ENCODE measurements at regions not wholly inside any gene's neighbourhood (a gene's known extent, or its start where the extent isn't known, plus 50 kb on each side); places are given as distances from the start of the nearest gene placed in this dataset.

DNA sequence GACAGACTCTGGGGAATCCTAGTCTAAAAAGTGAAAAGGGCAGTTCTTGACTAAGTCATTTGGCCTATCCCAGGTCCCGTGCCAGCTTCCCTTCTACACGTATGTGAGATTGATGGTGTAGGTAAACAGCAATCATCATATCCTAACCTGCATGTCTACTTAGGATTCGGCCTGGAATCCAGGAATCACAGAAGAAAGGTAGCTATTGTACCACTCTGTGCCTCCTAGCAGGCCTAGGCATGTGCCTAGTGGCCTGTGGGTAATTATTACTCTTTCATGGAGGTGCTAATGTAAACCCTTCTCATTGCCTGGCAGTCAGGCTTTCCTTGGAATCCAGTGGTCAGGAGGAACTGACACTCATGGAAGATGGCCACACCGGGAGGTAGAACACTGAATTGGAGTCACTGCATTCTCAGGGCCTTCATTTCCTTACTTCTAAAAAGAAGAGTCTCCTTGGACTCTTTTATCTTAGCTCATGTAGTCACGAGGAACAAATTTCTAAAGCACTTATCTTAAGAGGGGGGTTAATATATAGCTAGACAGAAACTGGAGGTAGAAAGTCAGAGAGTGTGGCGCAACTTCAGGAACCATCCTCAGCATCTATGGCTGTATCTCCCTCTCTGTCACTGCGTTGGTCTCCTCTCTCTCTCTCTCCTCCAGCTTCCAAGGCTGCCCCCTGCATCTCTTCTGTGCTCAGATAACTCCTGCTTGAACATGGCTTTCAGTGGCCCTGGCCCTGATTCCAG lies 122.5 kb downstream of the C1GALT1 start:
- no peak for DNase-seq
- Histone ChIP-seq H3K36me3 (ENCODE audit: low read depth) (no peaks in the 10 kb centered on the region), H3K9me3 (ENCODE audit: insufficient read depth, low read depth) (no peaks in the 10 kb centered on the region), H3K4me1 (replicated peaks; ENCODE audit: insufficient read depth) (no peaks in the 10 kb centered on the region), H2AFZ (no peak overlapping the region), H3F3A (ENCODE audit: insufficient read depth, low read depth) (no peaks in the 10 kb centered on the region), H3K9me2 (ENCODE audit: insufficient read depth) (no peaks in the 10 kb centered on the region), H3K79me2 (ENCODE audit: low read depth) (no peaks in the 10 kb centered on the region), H3K27ac (no peak overlapping the region), H4K20me1 (ENCODE audit: insufficient read depth) (no peaks in the 10 kb centered on the region), H3K4me2 (no peak overlapping the region), H3K4me3 (no peak overlapping the region), H3K27me3 (ENCODE audit: insufficient read depth, low read depth) (no peaks in the 10 kb centered on the region)
- ChIA-PET POLR2A (ENCODE audit: unreplicated experiment) (interaction anchor here (0.6 kb wide), 1 partner anchor 762 kb away, joined by 4 read pairs; no protein-coding TSS in a partner anchor), CTCF (no interaction called here)
- TF ChIP-seq, protein P1, sequence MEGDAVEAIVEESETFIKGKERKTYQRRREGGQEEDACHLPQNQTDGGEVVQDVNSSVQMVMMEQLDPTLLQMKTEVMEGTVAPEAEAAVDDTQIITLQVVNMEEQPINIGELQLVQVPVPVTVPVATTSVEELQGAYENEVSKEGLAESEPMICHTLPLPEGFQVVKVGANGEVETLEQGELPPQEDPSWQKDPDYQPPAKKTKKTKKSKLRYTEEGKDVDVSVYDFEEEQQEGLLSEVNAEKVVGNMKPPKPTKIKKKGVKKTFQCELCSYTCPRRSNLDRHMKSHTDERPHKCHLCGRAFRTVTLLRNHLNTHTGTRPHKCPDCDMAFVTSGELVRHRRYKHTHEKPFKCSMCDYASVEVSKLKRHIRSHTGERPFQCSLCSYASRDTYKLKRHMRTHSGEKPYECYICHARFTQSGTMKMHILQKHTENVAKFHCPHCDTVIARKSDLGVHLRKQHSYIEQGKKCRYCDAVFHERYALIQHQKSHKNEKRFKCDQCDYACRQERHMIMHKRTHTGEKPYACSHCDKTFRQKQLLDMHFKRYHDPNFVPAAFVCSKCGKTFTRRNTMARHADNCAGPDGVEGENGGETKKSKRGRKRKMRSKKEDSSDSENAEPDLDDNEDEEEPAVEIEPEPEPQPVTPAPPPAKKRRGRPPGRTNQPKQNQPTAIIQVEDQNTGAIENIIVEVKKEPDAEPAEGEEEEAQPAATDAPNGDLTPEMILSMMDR (conservative IDR thresholded peaks at IDR 0.05): no peak
- no peak for TF ChIP-seq EZH2 (IDR thresholded peaks at IDR 0.05; ENCODE audit: low read depth)
- no TSS peak for BruUV-seq (replicated peaks)
- intact Hi-C loops (cut with micrococcal nuclease; ENCODE audit: unreplicated experiment): no loop called here

DNA sequence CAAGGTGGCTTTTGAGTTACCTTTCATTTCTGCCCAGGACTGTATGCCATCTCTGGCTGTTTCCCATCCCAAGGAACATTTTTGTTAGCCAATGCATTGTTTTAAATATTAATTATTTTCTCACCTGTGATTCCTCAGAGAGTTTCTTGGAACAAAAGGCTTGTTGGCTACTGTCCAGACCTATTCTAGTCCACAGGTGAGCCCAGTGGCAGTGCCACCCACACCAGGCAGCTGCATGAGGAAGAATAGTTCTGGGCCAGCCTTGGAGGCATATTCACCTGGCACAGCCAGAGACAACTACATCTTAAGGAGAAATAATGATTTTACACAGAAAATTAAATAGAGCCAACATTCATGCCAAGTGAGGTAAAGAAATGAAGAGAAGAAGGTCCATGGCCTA lies 123.9 kb downstream of the C1GALT1 start:
- no peak for DNase-seq
- intact Hi-C loops (cut with micrococcal nuclease; ENCODE audit: unreplicated experiment): no loop called here
- no peak overlapping the region for H3K27ac ChIP-seq
- no peak overlapping the region for H3K4me3 ChIP-seq
- no peaks in the 10 kb centered on the region for H3K27me3 ChIP-seq (ENCODE audit: insufficient read depth, low read depth)
- H3K9me2 ChIP-seq (ENCODE audit: insufficient read depth): no peaks in the 10 kb centered on the region
- H2AFZ ChIP-seq: no peak overlapping the region
- TF ChIP-seq EZH2 (IDR thresholded peaks at IDR 0.05; ENCODE audit: low read depth): no peak
- TF ChIP-seq, protein P1 (conservative IDR thresholded peaks at IDR 0.05): no peak
- no peak overlapping the region for H3K4me2 ChIP-seq
- no TSS peak for BruUV-seq (replicated peaks)
- ChIA-PET CTCF (interaction anchor here (0.5 kb wide), 1 partner anchor 1523 kb away, joined by 3 read pairs; no protein-coding TSS in a partner anchor), POLR2A (ENCODE audit: unreplicated experiment) (no interaction called here)
- no peaks in the 10 kb centered on the region for H3K9me3 ChIP-seq (ENCODE audit: insufficient read depth, low read depth)
- no peaks in the 10 kb centered on the region for H3K4me1 ChIP-seq (replicated peaks; ENCODE audit: insufficient read depth)
- no peaks in the 10 kb centered on the region for H3K36me3 ChIP-seq (ENCODE audit: low read depth)
- no peaks in the 10 kb centered on the region for H4K20me1 ChIP-seq (ENCODE audit: insufficient read depth)
- no peaks in the 10 kb centered on the region for H3K79me2 ChIP-seq (ENCODE audit: low read depth)
- no peaks in the 10 kb centered on the region for H3F3A ChIP-seq (ENCODE audit: insufficient read depth, low read depth)

Data from PC-9 (cell line).